Kidney tubule cell (primary cell): ENCODE measurements at regions not wholly inside any gene's neighbourhood (a gene's known extent, or its start where the extent isn't known, plus 50 kb on each side); places are given as distances from the start of the nearest gene placed in this dataset.
"Not testable (repeated sequence)": the region's sequence is repeated elsewhere in the genome, so short reads cannot be mapped to it uniquely, and the experiment has no call there.

Experiments used
- DNase-seq: peaks from one replicate; pipeline ENCODE4 v3.0.0-alpha.2; 2018; ENCODE audit warnings: low spot score

DNA sequence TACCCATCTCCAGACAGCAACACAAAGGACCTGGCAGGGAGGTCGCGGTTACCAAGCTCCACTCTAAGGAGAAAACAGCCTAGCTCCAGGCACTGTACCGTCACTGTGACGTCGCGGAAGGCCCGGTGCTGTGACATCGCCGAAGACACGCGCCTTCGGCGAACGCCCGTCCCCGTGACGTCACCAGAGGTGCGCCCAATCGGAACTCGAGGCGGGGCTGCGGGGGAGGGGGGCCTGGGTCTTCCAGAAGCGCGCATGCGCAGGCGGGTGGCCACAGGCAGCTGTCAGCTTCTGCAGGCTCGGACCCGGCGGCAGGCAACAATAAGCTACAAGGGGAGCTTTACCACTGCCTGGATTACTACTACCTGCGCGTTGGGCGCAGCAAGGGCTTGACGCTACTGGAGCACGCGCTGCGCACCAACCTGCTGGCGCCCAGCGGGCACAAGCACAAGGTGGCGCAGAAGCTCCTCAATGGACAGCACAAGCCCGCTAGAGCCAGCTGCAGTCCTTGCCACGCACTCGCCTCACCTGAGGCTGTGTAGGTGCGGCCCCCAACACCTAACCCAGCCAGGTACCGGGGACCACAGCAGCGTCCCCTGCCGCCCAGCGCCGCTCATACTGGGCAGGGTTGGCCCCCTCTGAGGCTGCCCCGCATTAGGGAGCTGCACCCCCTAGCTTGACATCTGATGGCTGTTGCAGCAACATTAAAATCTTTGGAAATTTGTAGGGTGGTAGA, 208.4 kb downstream of the TPST1 start:
- peak; percentile 84 for DNase-seq

DNA sequence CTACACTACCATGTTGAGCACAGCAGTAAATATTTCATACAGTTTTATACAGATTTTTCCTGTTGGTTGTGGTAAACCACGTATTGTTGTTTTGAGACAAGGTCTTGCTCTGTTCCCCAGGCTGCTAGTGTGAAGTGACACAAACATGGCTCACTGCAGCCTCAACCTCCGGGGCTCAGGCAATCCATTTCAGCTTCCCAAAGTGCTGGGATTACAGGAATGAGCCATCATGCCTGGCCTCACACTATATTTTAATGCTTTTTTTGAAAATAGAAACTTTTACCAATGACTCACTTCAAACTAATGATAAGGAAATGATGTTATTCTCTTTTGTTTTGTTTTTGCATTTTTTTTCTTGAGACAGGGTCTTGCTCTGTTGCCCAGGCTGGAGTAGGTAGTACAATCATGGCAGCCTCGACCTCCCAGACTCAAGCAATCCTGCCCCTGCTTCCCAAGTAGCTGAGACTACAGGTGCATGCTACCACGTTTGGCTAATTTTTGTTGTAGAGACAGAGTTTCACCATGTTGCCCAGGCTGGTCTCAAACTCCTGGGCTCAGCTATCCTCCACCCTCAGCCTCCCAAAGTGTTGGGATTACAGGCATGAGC, 210.6 kb downstream of the TPST1 start:
- DNase-seq, result no peak

DNA sequence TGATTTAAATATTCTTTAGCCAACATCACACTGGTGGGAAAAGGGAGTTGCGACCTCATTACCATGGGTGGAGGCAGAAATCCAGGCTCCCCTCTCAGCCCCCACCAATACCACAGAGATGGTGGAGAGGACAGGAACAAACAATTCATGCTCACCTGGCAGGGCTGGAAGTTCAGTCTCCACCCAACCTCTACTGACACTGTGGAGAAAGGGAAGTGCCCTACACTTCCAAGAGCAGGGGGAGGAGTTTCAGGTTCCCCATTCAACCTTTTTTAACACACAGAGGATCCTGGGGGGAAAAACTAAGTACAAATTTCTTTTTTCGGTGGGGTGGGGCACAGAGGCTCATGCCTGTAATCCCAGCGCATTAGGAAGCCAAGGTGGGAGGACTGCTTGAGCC, 210.1 kb upstream of the KCTD7 start:
- DNase-seq, result no peak

DNA sequence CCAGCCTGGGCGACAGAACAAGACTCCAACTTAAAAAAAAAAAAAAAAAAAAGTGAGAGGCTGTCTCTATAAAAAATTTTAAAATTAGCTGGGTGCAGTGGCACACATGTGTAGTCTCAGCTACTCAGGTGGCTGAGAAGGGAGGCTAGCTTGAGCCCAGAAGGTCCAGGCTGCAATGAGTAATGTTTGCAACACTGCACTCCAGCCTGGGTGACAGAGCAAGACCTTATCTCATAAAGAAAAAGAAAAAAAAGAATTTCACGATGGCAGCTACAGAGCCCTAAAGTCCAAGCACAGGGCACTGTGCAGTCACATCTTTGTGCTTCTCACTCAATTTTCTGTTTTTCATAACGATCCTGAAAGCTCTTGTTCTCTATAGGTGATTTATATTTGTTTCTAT, 209.5 kb upstream of the KCTD7 start:
- DNase-seq, result no peak

DNA sequence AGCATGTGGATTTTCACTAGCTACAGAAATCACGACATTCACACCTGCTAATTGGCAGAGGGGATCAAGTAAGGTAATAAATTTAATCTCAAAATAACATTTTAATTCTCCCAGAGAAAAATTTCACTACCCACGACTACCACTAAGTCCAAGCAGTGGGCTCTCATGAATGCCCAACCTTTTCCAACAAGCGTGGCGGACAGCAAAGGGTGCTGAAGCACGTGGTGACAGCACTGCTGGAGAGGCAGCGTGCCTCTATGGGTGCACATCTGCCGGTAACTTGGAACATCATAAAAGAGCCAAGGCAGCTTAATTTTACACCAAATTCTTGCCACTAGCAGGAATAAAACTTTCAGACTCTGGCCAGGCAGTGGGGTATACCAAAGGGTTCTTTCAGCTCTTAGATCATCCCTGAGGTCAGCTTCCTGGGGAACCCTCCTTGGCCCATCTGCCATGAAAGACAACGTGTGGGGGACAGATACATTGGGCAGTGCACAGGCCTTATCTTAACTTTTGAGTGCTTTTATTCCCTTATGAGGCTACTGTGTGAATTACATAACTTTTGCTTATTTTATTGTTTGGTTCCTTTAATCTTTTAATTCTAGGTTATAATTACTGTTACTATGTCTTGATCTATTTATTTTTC, 206.7 kb upstream of the KCTD7 start:
- DNase-seq, result no peak

- no peak for DNase-seq
These were observed 205.0 kb upstream of the KCTD7 start for GRCh38 chr7:66423729-66424128.

GRCh38 chr7:66426332-66426731, 202.3 kb upstream of the KCTD7 start:
- no peak for DNase-seq

DNA sequence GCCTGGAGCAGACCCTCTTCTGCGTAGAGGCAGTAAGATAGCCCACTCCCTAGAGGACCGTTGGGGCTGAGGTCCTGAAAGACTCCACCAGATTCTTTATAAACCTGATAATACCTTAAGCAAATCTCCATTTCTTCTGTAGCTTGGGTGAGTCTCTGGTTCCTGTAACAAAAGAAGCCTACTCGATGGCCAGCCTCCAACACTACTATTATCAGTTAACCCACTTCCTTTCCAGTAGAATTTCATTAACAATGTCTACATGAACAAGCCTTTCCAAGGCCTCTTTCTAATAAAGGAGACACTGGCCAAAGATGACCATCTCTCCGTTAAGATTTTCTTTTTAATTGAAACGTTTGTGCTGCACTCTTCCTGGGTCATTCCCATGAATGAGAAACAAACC, 201.7 kb upstream of the KCTD7 start:
- DNase-seq, result no peak

- DNase-seq, result no peak
These were observed 200.7 kb upstream of the KCTD7 start for GRCh38 chr7:66427956-66428355.

- peak; percentile 10 for DNase-seq
These were observed 199.1 kb upstream of the KCTD7 start for GRCh38 chr7:66429498-66430163.

- DNase-seq, result no peak
These were observed 198.5 kb upstream of the KCTD7 start for GRCh38 chr7:66430164-66430545.

GRCh38 chr7:66438703-66439405, 189.8 kb upstream of the KCTD7 start:
- not testable (repeated sequence) for DNase-seq

- no peak for DNase-seq
These were observed 186.3 kb upstream of the KCTD7 start for GRCh38 chr7:66442385-66442784.

DNA sequence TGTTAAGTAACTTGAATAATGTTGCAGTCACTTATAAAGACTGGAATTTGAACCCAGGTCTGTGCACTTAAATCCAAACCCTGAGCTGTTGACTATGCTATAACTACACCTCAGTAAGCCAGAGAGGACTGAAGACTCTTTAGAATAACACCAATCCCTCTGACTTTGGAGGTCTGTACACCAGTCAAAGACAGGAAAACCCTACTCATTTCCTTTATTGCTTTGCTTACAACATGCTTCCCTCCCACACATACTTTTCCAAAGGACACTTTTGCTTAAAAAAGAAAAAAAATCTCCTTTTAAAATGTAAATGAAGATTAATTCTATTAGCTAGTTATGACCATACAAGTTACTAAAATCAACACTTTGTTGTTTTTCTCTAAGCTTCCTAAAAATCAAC, 184.7 kb upstream of the KCTD7 start:
- DNase-seq, result no peak

GRCh38 chr7:66447007-66447406, 181.7 kb upstream of the KCTD7 start:
- peak; percentile 18 for DNase-seq

GRCh38 chr7:66450814-66451213, 177.9 kb upstream of the KCTD7 start:
- DNase-seq, result not testable (repeated sequence)

GRCh38 chr7:66451713-66452112, 177.0 kb upstream of the KCTD7 start:
- not testable (repeated sequence) for DNase-seq

DNA sequence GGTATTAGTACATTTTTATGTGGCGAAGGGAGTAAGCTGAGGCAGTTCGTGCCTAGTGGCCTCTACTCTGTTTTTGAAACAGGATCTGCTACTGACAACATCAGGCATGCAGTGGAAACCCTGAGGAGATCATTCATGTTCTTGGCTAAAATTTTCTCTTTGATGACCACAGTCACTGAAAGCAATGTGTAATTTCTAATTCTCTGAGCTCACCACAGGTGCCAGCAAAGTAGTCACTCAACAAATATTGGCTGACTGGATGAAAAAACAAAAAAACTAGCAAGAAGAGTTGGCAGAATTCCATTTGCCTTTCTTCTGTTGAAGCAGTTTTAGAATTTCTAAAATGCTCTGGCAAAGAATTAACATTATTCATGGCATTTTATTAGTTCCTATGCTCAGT, 176.5 kb upstream of the KCTD7 start:
- no peak for DNase-seq

- no peak for DNase-seq
These were observed 175.3 kb upstream of the KCTD7 start for GRCh38 chr7:66453340-66453739.

- DNase-seq, result no peak
These were observed 174.0 kb upstream of the KCTD7 start for GRCh38 chr7:66454600-66455225.

DNA sequence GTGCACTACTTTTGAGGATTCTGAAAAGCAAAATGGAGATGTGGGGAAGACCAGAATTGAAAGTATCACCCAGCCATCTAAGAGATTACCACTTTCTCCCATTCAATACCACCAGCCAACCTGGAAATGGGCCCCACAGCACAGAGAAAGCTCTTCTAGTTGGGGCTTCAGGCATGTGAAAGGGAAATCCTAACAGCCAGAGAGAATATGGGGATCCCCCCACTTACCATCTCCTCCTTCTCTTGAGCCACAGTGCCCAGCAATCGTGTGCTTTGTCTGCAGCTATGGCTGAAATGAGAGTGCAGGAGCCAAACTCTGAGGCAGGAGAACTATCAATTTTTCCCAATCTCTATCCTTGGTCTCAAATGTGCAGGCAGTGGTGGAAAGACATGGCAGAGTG, 173.2 kb upstream of the KCTD7 start:
- not testable (repeated sequence) for DNase-seq

GRCh38 chr7:66456431-66456830, 172.2 kb upstream of the KCTD7 start:
- not testable (repeated sequence) for DNase-seq
